BLaER1 treated with 17β-estradiol and CSF1 and Interleukin-3, amounts not matched to agents 10 nM and 100 nM (cell line): ENCODE measurements at regions not wholly inside any gene's neighbourhood (a gene's known extent, or its start where the extent isn't known, plus 50 kb on each side); places are given as distances from the start of the nearest gene placed in this dataset.
"Not testable (repeated sequence)": the region's sequence is repeated elsewhere in the genome, so short reads cannot be mapped to it uniquely, and the experiment has no call there.

Source experiments
- H3K27ac ChIP-seq, 11 experiments: shearing (Covaris generic); formaldehyde crosslinking; 2 replicates each; pipeline ENCODE4 v1.8.1; 2022
- H3K27me3 ChIP-seq, 11 experiments: shearing (Covaris generic); formaldehyde crosslinking; 2 replicates each; pipeline ENCODE4 v1.8.1; 2022
- H3K36me3 ChIP-seq, 11 experiments: shearing (Covaris generic); formaldehyde crosslinking; 2 replicates each; pipeline ENCODE4 v1.8.1; 2022
- H3K4me1 ChIP-seq, 10 experiments: shearing (Covaris generic); formaldehyde crosslinking; 2 replicates each; pipeline ENCODE4 v1.8.1; 2022
- H3K4me2 ChIP-seq, 11 experiments: shearing (Covaris generic); formaldehyde crosslinking; 2 replicates each; pipeline ENCODE4 v1.8.1; 2022
- H3K4me3 ChIP-seq, 10 experiments: shearing (Covaris generic); formaldehyde crosslinking; 2 replicates each; pipeline ENCODE4 v1.8.1; 2022
- H3K9ac ChIP-seq, 11 experiments: shearing (Covaris generic); formaldehyde crosslinking; 2 replicates each; pipeline ENCODE4 v1.8.1; 2022
- H3K9me3 ChIP-seq, 11 experiments: shearing (Covaris generic); formaldehyde crosslinking; replicated peaks in 1 of 11; 2 replicates each; pipeline ENCODE4 v1.8.1; 2022
- H4K20me1 ChIP-seq, 11 experiments: shearing (Covaris generic); formaldehyde crosslinking; 2 replicates each; pipeline ENCODE4 v1.8.1; 2022

- H3K9ac ChIP-seq, H3K27me3 ChIP-seq, H3K27ac ChIP-seq, H3K4me2 ChIP-seq, H3K36me3 ChIP-seq, H3K9me3 ChIP-seq, H4K20me1 ChIP-seq, H3K4me3 ChIP-seq, H3K4me1 ChIP-seq: not testable (repeated sequence)
Observed at GRCh38 chr1:120529475-120530089, 114.7 kb downstream of the NBPF8 start.

GRCh38 chr1:120531455-120531854 is 116.6 kb downstream of the NBPF8 start:
- not testable (repeated sequence) for H3K27me3 ChIP-seq

GRCh38 chr1:120534361-120535047 is 119.7 kb downstream of the NBPF8 start:
- peak overlapping the region in 4 of 11 experiments; percentile 21 to 54 (median 40); a peak in 4 of 22 replicates for H3K9ac ChIP-seq
- peak overlapping the region in 9 of 11 experiments; percentile 23 to 61 (median 50); a peak in 12 of 22 replicates for H3K4me2 ChIP-seq
- H3K4me1 ChIP-seq, H3K27me3 ChIP-seq, H3K9me3 ChIP-seq, H4K20me1 ChIP-seq, H3K4me3 ChIP-seq, H3K36me3 ChIP-seq: not testable (repeated sequence)
- H3K27ac ChIP-seq, result peak overlapping the region in 8 of 11 experiments; percentile 62 to 79 (median 70); a peak in 16 of 22 replicates

More at GRCh38 chr1:120531455-120531854, 116.6 kb downstream of the NBPF8 start:
- H3K9ac ChIP-seq, H3K36me3 ChIP-seq, H4K20me1 ChIP-seq, H3K4me1 ChIP-seq, H3K4me3 ChIP-seq, H3K4me2 ChIP-seq, H3K9me3 ChIP-seq, H3K27ac ChIP-seq: not testable (repeated sequence)

- peak overlapping the region in 4 of 11 experiments; percentile 21 to 54 (median 40); a peak in 5 of 22 replicates for H3K9ac ChIP-seq
- not testable (repeated sequence) for H4K20me1 ChIP-seq, H3K4me1 ChIP-seq, H3K27me3 ChIP-seq, H3K36me3 ChIP-seq, H3K9me3 ChIP-seq, H3K4me3 ChIP-seq
- peak overlapping the region in 8 of 11 experiments; percentile 62 to 79 (median 70); a peak in 16 of 22 replicates for H3K27ac ChIP-seq
- H3K4me2 ChIP-seq, result peak overlapping the region; percentile 23 to 61 (median 50); a peak in 15 of 22 replicates
Observed at GRCh38 chr1:120535052-120535451, 120.2 kb downstream of the NBPF8 start.

GRCh38 chr1:120541394-120541793 is 126.6 kb downstream of the NBPF8 start:
- not testable (repeated sequence) for H3K4me1 ChIP-seq, H3K9ac ChIP-seq, H3K4me3 ChIP-seq, H3K36me3 ChIP-seq, H3K4me2 ChIP-seq, H3K27me3 ChIP-seq, H3K27ac ChIP-seq, H3K9me3 ChIP-seq, H4K20me1 ChIP-seq

- H3K4me1 ChIP-seq, H3K27ac ChIP-seq, H3K4me3 ChIP-seq, H3K9ac ChIP-seq, H3K27me3 ChIP-seq, H4K20me1 ChIP-seq, H3K36me3 ChIP-seq, H3K4me2 ChIP-seq, H3K9me3 ChIP-seq: not testable (repeated sequence)
Observed at GRCh38 chr1:120542365-120542764, 127.5 kb downstream of the NBPF8 start.

GRCh38 chr1:120542940-120543339 is 128.1 kb downstream of the NBPF8 start:
- not testable (repeated sequence) for H3K4me1 ChIP-seq, H4K20me1 ChIP-seq, H3K4me2 ChIP-seq, H3K36me3 ChIP-seq, H3K9me3 ChIP-seq, H3K27ac ChIP-seq, H3K4me3 ChIP-seq, H3K9ac ChIP-seq, H3K27me3 ChIP-seq

GRCh38 chr1:120544434-120544833 is 129.6 kb downstream of the NBPF8 start:
- not testable (repeated sequence) for H3K4me2 ChIP-seq, H3K27ac ChIP-seq, H3K9ac ChIP-seq, H4K20me1 ChIP-seq, H3K36me3 ChIP-seq, H3K4me3 ChIP-seq, H3K27me3 ChIP-seq, H3K9me3 ChIP-seq, H3K4me1 ChIP-seq

GRCh38 chr1:120550335-120550734 is 135.5 kb downstream of the NBPF8 start:
- not testable (repeated sequence) for H3K36me3 ChIP-seq, H3K4me3 ChIP-seq, H3K27ac ChIP-seq

GRCh38 chr1:120552190-120552589 is 137.4 kb downstream of the NBPF8 start:
- not testable (repeated sequence) for H3K9me3 ChIP-seq, H3K4me1 ChIP-seq, H3K4me3 ChIP-seq, H3K27me3 ChIP-seq, H3K27ac ChIP-seq, H3K9ac ChIP-seq, H3K36me3 ChIP-seq, H3K4me2 ChIP-seq, H4K20me1 ChIP-seq

More at GRCh38 chr1:120550335-120550734, 135.5 kb downstream of the NBPF8 start:
- not testable (repeated sequence) for H3K9ac ChIP-seq, H3K4me1 ChIP-seq, H3K27me3 ChIP-seq, H3K4me2 ChIP-seq, H4K20me1 ChIP-seq, H3K9me3 ChIP-seq

GRCh38 chr1:120557605-120558302 is 142.9 kb downstream of the NBPF8 start:
- Histone ChIP-seq H3K4me3 (peak overlapping the region; percentile 45 to 61 (median 57); a peak in 17 of 20 replicates), H3K4me2 (peak overlapping the region in 9 of 11 experiments; percentile 26 to 66 (median 50); a peak in 13 of 22 replicates)
- not testable (repeated sequence) for H3K9me3 ChIP-seq, H4K20me1 ChIP-seq, H3K9ac ChIP-seq, H3K4me1 ChIP-seq, H3K27me3 ChIP-seq, H3K36me3 ChIP-seq, H3K27ac ChIP-seq

GRCh38 chr1:120558303-120559060 is 143.6 kb downstream of the NBPF8 start:
- peak overlapping the region in 9 of 11 experiments; percentile 35 to 56 (median 52); a peak in 10 of 22 replicates for H3K9ac ChIP-seq
- H3K4me1 ChIP-seq, H3K36me3 ChIP-seq, H3K27me3 ChIP-seq, H4K20me1 ChIP-seq, H3K4me2 ChIP-seq, H3K9me3 ChIP-seq: not testable (repeated sequence)
- H3K27ac ChIP-seq, result peak overlapping the region in 2 of 11 experiments; percentile 9 to 46; a peak in 1 of 22 replicates
- peak overlapping the region; percentile 50 to 71 (median 61) for H3K4me3 ChIP-seq

GRCh38 chr1:120561767-120562166 is 146.9 kb downstream of the NBPF8 start:
- not testable (repeated sequence) for H3K4me2 ChIP-seq, H3K27me3 ChIP-seq

More at GRCh38 chr1:120561767-120562166, 146.9 kb downstream of the NBPF8 start:
- H3K36me3 ChIP-seq, H4K20me1 ChIP-seq, H3K9ac ChIP-seq, H3K4me1 ChIP-seq, H3K27ac ChIP-seq, H3K4me3 ChIP-seq, H3K9me3 ChIP-seq: not testable (repeated sequence)
